SIG-M5 (cell line): ENCODE measurements at regions not wholly inside any gene's neighbourhood (a gene's known extent, or its start where the extent isn't known, plus 50 kb on each side); places are given as distances from the start of the nearest gene placed in this dataset.
"Not testable (repeated sequence)": the region's sequence is repeated elsewhere in the genome, so short reads cannot be mapped to it uniquely, and the experiment has no call there.

Experiments used
- DNase-seq: peaks from one replicate; lab custom pipeline; 2025; lab: John Stamatoyannopoulos, UW

DNA sequence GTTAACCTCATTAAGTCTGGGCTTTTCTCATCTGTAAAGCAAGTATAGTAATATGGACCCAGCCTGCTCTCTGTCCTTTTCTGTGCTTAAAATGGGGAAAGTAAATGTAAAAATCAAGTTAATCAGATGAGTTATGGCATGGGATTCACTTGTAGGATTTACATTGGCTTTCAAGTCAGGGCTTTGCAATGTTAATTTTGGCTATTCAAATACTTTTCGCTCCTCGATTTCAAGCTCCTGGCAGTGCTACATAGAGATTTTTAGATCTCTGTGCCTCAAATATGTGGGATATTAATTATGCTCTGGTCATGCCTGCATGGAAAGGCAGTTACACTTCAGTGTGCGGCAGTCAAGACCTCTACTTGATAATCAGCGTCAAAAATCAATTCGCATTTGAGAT is 709.8 kb downstream of the LTN1 start:
- no peak for DNase-seq

DNA sequence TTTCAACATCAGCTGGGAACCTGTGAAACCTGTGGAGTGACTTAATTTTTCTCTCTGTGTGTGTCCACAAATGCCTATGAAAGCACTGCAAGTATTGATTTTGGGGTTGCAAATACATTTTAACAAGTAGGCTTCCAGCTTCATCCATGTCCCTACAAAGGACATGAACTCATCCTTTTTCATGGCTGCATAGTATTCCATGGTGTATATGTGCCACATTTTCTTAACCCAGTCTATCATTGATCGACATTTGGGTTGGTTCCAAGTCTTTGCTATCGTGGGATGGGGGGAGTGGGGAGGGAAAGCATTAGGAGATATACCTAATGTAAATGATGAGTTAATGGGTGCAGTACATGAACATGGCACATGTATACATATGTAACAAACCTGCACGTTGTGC is 711.3 kb downstream of the LTN1 start:
- not testable (repeated sequence) for DNase-seq

DNA sequence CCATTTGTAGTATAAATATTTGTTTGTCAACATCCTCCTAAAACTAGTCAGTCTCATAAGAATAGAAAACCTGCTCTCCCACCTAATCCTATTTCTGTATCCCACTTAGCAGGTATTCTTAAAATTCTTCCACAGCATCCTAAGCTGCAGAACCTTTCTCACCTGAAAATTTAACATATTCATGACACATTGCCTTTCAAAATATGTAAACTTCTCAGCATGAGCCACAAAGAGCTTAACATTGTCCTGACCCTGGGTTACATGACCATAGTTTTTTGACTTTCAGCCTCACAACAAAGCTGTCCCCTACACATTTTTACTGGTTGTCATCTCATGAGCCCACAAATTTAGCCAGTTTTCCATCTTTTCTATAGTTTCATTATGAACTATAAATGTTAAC is 712.1 kb downstream of the LTN1 start:
- no peak for DNase-seq

DNA sequence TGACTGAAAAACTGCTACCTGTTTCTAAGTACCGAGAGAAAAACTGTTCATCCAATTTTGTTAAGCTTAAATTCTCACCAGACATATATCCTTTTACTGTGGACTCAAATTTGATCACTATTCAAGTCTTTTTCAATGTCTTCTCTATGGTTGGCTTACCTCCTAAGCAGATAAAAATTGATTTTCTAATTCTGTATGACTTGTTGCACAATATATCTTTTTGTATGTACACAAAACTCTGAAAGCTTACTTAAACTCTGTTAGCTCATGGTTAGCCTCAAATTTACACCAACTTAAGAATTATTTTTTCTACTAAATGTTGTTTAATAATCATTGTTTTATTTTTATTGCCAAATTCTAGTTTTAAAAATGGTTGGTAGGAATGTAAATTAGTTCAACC is 715.4 kb downstream of the LTN1 start:
- no peak for DNase-seq

DNA sequence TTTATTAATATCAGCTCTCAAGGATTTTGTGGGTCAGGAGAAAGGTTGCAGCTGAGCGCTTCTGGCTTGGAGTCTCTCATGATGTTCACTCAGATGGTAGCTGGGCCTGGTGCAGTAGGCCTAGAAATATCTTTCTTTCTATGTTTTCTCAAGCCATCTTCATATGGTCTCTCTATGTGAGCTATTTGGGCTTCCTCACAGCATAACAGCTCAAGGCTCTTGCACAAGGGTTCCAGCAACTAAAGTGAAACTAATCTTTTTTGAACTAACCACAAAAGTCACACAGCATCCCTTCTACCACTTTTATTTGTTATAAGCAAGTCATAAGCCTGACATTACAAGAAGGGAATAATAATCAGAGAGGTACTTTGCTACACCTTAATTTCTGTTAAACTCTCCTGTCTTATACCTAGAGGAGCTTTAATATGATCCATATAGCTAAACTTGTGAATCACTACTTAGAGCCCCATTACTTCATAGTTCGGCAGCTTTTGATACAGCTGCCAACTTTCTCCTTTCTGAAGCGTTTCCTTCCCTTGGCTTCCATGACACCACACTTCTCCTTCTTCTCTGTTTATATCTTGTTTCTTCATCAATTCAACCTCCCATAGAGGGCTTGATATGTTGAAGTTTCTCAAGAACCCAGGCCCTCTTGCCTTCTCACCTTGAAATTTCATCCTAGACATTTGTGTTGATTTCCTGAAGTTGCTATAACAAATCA is 720.2 kb downstream of the LTN1 start:
- DNase-seq = no peak

DNA sequence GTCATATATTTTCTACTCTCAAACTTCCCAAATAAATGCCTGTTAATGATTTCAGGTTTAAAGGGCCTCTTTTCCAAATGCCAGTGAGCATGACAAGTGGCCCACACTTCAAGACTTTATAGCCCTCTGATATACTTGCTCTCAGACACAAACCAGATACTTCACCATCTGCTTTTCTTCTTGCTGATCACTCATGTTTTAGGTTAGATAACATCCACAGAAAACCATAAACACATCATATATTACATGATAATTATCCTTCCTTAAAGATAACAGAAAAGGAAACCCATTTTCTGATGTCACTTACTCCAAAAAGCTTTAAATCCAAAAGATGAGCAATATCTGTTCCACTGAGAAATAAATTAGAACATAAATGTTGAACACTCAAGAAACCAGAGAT is 723.5 kb downstream of the LTN1 start:
- no peak for DNase-seq

DNA sequence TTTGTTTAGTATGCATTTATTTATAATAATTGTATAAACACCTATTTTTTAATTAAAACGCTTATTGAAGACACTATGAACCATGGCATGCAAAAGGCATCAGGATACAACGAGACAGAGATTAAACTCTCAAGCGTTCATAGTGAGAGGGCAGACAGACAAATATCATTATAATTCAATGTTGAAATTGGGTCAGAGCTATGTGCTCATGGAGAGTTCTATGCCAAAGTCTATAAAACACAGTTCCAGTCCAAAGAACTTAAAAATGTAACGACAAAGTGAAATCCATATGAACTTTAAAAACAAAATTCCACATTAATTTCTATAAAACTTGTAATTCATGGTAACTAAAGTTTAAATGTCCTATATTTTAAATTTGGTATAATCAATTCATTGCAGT is 724.0 kb downstream of the LTN1 start:
- no peak for DNase-seq

DNA sequence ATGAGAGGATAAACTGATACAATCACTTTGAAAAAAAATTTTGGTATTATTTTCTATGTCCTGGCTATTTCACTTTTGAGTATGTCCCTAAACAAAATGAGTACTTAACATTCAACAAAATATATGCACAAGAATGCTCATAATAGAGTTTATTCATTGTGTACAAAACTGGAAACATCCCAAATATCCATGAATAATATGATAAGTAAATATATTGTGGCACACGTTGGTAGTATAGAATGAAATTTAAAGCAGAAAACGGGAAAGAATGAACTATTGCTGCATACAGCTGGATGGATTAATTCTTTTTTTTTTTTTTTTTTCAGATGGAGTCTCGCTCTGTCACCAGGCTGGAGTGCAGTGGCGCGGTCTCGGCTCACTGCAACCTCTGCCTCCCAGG is 725.2 kb downstream of the LTN1 start:
- no peak for DNase-seq

DNA sequence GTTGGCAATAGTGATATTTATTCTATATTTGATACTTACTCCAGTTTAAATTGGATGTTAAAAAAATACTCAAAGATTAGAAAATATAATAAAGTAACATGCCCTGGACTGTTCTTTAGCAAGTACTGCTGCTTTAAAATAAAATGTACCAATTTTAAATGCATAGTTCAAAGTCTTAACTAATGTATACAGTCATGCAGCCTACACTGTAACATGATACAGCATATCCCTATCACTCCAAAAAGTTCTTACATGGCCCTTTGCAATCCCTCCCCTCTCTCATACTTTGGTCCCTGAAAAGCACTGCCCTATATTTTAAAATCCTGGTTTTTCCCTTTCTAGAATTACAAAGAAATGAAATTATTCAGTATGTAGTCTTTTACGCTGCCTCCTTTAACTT is 726.6 kb downstream of the LTN1 start:
- no peak for DNase-seq

DNA sequence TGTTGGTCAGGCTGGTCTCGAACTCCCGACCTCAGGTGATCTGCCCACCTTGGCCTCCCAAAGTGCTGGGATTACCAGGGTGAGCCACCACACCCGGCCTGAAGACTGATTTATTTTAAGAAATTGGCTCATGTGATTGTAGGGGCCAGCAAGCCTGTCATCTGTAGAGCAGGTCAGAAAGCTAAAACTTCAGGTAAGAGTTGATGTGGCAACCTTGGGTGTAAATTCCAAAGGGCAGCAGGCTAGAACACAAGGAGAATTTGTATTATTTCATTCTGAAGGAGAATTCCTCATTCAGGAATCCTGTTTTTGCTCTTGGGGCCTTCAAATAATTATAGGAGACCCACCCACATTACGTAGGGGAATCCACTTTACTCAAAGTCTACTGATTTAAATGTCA is 728.7 kb downstream of the LTN1 start:
- no peak for DNase-seq

DNA sequence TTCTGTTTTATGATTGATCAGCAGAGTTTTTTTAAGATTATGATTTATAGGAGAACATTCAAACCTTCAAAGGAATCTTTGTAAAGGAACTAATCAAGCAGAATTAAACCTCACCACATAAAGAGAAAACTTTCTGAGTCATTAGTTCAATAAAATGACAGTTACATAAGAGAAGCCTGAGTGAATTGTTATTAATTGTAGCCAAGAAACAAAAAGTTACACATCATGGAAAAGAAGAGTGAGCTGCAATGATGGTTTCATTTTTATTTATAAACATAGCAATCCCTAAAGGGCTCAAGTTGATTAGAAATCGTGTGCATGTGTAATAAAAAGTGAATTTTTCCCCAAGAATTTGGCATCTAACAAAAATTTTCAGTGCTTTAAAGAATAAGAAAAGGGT is 731.4 kb downstream of the LTN1 start:
- no peak for DNase-seq

DNA sequence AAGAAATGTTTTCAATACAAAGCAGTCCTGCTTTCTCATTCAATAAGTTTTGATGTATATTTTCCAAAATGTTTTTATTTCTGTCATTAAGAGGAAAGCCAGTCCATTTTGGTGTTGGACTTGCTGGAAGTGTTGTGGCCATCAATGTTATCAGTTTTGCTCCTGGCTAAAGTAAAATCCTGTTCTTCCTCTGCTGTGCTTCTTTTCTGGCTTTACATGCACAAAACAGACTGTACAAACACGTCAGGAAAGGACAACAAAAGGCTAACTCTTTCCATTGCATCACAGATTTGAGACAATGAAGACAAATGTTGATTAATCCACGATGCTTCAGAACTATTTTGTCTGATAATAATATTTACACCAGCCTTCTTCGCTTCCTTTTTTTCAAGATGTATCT is 735.4 kb downstream of the LTN1 start:
- no peak for DNase-seq

DNA sequence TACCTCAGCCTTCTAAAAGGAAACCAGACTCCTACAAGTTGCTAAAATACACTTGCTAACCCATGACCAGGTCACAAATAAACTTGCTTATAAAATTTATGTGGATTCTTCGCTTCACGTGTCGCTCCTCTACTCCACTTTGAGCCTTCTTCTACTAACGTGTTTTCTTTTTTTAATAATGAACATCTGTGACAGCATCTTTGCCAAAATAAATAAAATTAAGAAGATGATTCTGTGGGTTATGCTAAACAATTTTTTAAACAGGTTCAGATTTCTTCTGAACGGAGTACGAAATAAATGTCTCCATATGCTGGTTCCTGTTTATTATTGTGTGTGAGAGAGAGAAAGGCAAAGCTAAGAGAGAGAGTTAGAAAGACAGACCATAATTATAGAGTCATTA is 735.8 kb downstream of the LTN1 start:
- no peak for DNase-seq

DNA sequence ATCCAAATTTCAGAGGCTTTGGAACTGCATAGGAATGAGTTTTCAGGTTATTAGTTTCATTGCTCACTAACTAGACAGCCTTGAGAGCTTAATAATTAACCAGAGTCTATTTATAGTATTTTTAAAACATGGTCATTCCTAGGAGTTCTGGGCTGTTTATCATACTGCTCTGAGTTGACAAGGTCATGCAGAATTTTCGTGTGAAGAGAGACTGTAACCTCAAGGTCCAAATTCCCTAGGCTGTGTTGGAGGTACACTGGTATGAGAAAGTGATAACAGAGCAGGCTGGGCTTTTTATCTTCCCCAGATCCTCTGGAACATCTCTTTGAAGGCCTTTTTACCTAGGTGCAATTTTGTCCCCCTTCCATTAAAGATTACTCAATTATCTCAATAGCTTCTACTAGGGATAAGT is 736.3 kb downstream of the LTN1 start:
- DNase-seq = no peak

DNA sequence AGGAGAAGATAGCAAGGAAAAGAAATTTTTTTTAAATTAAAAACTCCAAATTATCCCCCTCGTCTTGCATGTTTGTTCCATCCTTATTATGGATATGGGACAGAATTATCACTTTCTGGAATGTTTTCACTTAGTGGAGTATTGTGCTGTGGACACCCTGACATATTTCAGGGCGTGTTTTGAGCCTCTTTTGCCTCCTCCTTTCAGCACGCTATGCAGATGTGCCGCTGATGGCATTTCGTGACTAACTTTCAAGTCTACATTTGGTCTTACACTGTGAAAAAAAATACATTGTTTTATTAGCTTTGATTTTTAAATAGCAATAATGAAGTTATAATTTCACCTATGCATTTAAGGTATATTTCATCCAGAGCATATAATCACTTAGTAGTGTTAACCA is 738.7 kb downstream of the LTN1 start:
- no peak for DNase-seq

DNA sequence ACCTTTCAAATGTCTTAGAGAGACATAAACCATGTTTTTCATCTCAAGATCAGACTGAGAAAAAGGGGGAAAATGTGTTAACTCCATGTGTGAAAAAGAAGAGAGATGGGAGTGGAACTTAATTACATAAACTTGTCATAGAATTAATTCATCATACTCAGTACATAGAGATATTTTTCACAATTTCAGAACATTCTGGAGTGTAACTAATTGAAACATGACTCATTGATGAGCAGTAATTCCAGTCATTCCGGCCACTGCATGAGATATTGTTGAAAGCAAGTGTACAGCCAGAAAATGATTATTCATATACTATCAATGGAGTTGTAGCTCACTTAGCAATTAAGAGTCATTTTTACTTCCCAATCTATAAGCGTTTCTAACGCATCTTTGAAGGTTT is 739.3 kb downstream of the LTN1 start:
- DNase-seq = no peak

DNA sequence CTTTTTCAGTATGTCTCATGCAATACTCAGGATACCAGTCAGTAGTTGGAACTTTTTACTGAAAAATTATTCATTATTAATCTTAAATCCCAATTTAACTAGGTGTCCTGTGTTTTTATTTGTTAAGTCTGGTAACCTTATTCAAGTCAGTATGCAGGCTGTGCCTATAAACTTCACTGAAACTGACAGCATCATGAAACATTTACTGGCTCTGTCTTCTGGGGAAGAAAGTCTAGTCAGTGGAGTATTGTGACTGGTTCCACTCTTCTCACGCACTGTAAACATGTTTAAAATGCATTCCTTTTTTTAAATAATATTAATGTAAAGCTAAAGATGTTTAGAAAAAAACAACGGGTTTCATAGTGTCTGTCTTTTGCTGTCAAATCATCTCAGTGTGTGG is 739.7 kb downstream of the LTN1 start:
- no peak for DNase-seq

DNA sequence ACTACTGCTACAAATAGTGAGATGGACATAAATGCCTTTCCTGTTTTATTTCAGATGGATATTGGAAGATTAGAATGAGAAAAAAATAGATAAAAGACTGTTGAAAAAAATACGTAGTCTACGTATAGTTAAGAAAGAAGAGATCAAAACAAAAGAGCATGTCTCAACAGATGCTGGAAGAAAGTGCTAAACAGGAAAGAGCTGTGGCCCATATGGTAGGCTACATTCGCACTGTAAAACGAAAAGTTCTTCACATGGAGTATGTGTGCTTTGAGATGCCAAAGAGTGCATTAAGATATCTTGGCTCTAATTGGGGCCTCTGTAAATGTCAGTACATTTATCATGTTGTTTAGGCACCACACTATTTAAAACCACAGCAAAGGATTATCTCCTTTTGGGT is 741.7 kb downstream of the LTN1 start:
- DNase-seq = no peak

DNA sequence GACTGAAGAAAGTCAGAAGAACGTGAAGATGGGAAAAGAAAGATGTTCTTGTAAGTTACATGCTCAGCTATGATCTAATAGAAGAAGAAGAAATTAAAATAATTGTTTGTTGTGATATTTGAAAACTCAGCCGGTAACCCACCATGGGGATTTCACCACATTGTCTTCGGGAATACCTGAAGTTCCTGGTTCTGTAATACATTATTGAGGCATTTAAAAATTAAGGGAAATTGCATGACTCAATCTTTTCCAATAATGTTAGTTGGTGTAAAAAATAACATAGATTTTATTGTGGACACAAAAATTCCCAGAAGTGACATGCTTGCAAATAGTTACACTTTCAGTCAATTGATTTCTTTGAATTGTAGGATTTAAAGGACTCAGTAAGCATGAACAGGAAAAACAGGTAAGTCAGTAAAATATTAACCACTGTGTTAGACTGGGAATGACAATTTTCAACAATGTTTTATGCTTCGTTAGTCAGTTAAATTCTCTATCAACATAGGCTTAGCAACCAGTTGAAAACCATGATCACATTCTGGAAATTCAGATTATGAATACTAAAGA is 745.1 kb downstream of the LTN1 start:
- DNase-seq = no peak

DNA sequence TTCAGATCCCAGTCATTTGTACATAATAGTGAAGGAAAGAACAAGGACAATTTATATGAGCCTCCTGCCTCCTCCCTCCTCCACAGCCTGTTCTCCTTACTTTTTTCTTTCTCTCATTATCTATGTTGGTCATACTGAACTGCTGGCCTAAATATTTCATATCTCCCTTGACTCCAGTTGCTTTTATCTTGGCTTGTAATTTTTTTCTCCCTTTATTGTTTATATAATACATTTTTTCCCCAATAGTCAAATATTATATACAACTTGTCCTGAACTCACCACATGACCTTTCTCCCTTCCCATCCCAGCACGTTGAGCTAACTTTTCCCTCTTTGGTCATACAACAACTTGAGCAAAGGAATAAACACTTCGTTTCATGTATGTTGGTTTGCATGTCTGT is 752.1 kb downstream of the LTN1 start:
- no peak for DNase-seq

DNA sequence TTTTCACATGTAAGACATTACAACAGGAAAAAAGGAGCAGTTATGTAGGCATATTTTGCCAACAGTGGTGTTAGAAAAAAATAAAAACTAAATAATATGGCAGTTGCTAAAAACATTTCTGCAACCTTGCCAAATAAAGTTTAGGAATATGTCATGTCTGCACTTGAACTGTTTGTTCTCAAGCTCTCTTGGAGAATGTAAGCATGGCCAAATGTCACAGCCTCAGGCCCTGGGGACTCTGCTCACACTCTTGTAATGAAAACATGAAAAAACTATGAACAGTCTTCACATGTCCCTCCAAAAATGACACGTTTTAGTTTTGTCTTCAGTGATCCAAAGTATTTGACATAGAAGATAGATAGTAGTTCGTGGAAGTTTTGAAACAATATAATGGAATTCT is 753.3 kb downstream of the LTN1 start:
- DNase-seq = no peak

DNA sequence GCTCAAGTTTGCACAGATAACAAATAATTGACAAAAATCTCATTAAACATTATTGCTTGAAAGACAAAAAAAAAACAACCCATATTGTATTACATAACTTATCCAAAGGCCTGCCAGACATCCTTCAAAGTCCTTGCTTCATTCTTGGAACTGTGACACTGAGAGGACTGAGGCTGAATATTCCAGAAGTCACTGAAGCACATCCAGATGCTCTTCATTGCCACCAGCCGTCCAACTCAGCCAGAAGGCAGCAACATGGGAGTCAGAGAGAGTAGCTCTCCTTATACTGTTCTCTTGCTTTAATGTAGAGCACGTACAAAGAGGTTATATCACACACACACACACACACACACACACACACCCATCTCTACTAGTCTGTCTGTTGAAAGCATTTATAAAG is 755.0 kb downstream of the LTN1 start:
- DNase-seq = no peak

DNA sequence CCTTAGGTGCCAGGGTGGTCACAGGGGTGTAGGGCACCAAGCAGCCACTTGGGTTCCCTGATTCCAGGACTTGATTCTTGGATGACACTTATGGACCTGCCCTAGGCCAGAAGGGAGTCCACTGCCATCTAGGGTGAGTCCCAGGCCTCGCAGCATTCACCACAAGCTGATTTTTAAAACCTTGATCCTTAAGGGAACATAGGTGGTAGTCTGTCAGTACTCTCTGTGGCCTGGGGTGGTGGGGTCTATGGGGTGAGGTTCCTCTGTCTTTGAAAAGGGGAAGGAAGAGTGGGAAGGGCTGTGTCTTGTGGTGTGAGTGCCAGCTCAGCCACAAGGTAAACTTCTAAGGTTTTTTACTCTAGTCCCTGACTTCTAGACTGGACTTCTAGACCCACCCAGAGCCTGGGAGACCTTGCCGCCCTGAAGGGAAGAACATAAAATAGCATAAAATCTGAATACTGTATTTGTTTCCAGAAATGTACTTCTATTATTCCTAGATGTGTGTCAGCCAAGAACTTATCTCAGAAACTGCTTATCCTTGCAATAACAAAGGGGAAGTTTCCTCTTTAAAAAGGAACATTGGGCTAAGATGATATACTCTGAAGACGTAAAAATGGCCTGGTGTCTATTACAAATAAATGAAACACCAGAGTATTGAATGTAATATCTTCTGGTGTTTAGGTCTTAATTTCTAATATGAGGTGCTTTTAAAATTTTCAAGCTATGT is 757.3 kb downstream of the LTN1 start:
- peak; percentile 51 for DNase-seq

DNA sequence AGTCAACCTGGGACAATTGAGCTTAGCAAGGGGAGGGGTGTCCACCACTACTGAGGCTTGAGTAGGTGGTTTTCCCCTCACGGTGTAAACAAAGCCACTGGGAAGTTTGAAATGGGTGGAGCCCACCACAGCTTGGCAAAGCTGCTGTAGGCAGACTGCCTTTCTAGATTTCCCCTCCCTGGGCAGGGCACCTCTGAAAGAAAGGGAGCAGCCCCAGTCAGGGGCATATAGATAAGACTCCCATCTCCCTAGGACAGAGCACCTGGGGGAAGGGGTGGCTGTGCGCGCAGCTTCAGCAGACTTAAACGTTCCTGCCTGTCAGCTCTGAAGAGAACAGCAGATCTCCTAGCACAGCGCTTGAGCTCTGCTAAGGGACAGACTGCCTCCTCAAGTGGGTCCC is 758.4 kb downstream of the LTN1 start:
- no peak for DNase-seq
